SK-N-SH treated with all-trans-retinoic acid at 6 μM for 48 hours (cell line): ENCODE measurements at regions not wholly inside any gene's neighbourhood (a gene's known extent, or its start where the extent isn't known, plus 50 kb on each side); places are given as distances from the start of the nearest gene placed in this dataset.

Experiments
- ATAC-seq: fragments of 200-7000 bp; cut with Tn5 transposase; 3 replicates; pipeline ENCODE4 v1.9.1; 2020; ENCODE audit warnings: mild to moderate bottlenecking, moderate library complexity
- ARNTL ChIP-seq: fragments of 450-650 bp; formaldehyde crosslinking; IDR thresholded peaks from 2 replicates; pipeline ENCODE4 v1.5.0; 2020; ENCODE audit warnings: low read depth, mild to moderate bottlenecking, moderate library complexity, borderline replicate concordance
- BACH2 ChIP-seq: fragments of 250-450 bp; sonication (Bioruptor Pico); IDR thresholded peaks from 2 replicates; pipeline ENCODE4 v1.9.0; 2021; ENCODE audit warnings: mild to moderate bottlenecking, borderline replicate concordance
- CSDC2 ChIP-seq: fragments of 250-450 bp; sonication (Bioruptor Pico); IDR thresholded peaks from 2 replicates; pipeline ENCODE4 v1.5.0; 2020; ENCODE audit warnings: mild to moderate bottlenecking, moderate library complexity
- GLIS3 ChIP-seq: fragments of 250-450 bp; sonication (Bioruptor Pico); IDR thresholded peaks from 2 replicates; pipeline ENCODE4 v1.5.0; 2020; ENCODE audit warnings: mild to moderate bottlenecking, moderate library complexity
- OSR1 ChIP-seq: fragments of 250-450 bp; sonication (Bioruptor Pico); IDR thresholded peaks from 2 replicates; pipeline ENCODE4 v1.8.0; 2022; ENCODE audit warnings: moderate library complexity, mild to moderate bottlenecking, inconsistent platforms
- PPARA ChIP-seq: fragments of 250-450 bp; sonication (Bioruptor Pico); IDR thresholded peaks from 2 replicates; pipeline ENCODE4 v1.5.0; 2020; ENCODE audit warnings: mild to moderate bottlenecking, borderline replicate concordance
- RARB ChIP-seq: fragments of 250-450 bp; sonication (Bioruptor Pico); IDR thresholded peaks from 2 replicates; pipeline ENCODE4 v1.8.0; 2021; ENCODE audit warnings: mild to moderate bottlenecking, moderate library complexity
- SNAI2 ChIP-seq: fragments of 250-450 bp; sonication (Bioruptor Pico); IDR thresholded peaks from 2 replicates; pipeline ENCODE4 v1.5.0; 2020; ENCODE audit warnings: mild to moderate bottlenecking, moderate library complexity
- TCF4 ChIP-seq: fragments of 250-450 bp; sonication (Bioruptor Pico); IDR thresholded peaks from 2 replicates; pipeline ENCODE4 v1.8.0; 2021; ENCODE audit warnings: mild to moderate bottlenecking, moderate library complexity, borderline replicate concordance
- TOX ChIP-seq: fragments of 250-450 bp; sonication (Bioruptor Pico); IDR thresholded peaks from 2 replicates; pipeline ENCODE4 v1.8.0; 2021; ENCODE audit warnings: mild to moderate bottlenecking, moderate library complexity, borderline replicate concordance
- ZC3H10 ChIP-seq: fragments of 250-450 bp; sonication (Bioruptor Pico); IDR thresholded peaks from 2 replicates; pipeline ENCODE4 v1.5.1; 2021; ENCODE audit warnings: mild to moderate bottlenecking, moderate library complexity
- ZFP3 ChIP-seq: fragments of 250-450 bp; sonication (Bioruptor Pico); IDR thresholded peaks from 2 replicates; pipeline ENCODE4 v1.5.0; 2020; ENCODE audit warnings: mild to moderate bottlenecking, moderate library complexity
- ZFP30 ChIP-seq: fragments of 450-650 bp; formaldehyde crosslinking; IDR thresholded peaks from 2 replicates; pipeline ENCODE4 v1.5.0; 2022; ENCODE audit warnings: mild to moderate bottlenecking, moderate library complexity
- ZNF565 ChIP-seq: fragments of 450-650 bp; formaldehyde crosslinking; conservative IDR thresholded peaks from 2 replicates; pipeline ENCODE4 v1.5.0; 2020; ENCODE audit warnings: low read depth, mild to moderate bottlenecking, moderate library complexity
- ZNF70 ChIP-seq: fragments of 450-650 bp; formaldehyde crosslinking; IDR thresholded peaks from 2 replicates; pipeline ENCODE4 v1.5.0; 2020; ENCODE audit warnings: mild to moderate bottlenecking, moderate library complexity
- ZNF8 ChIP-seq: fragments of 450-650 bp; formaldehyde crosslinking; IDR thresholded peaks from 2 replicates; pipeline ENCODE4 v1.5.0; 2020; ENCODE audit warnings: mild to moderate bottlenecking, moderate library complexity
- TF ChIP-seq, protein P1 (sequence below): fragments of 250-450 bp; sonication (Bioruptor Pico); IDR thresholded peaks from 2 replicates; pipeline ENCODE4 v1.8.0; 2020; ENCODE audit warnings: mild to moderate bottlenecking, moderate library complexity, borderline replicate concordance
- TF ChIP-seq, protein P2 (sequence below): fragments of 250-450 bp; sonication (Bioruptor Pico); IDR thresholded peaks from 2 replicates; pipeline ENCODE4 v1.5.1; 2021; ENCODE audit warnings: mild to moderate bottlenecking, moderate library complexity
- TF ChIP-seq, protein P3 (sequence below): fragments of 250-450 bp; sonication (Bioruptor Pico); IDR thresholded peaks from 2 replicates; pipeline ENCODE4 v1.5.0; 2020; ENCODE audit warnings: mild to moderate bottlenecking, moderate library complexity
- TF ChIP-seq, protein P4 (sequence below): fragments of 250-450 bp; sonication (Bioruptor Pico); IDR thresholded peaks from 2 replicates; pipeline ENCODE4 v1.8.0; 2021; ENCODE audit warnings: low read depth, mild to moderate bottlenecking, moderate library complexity, borderline replicate concordance

DNA sequence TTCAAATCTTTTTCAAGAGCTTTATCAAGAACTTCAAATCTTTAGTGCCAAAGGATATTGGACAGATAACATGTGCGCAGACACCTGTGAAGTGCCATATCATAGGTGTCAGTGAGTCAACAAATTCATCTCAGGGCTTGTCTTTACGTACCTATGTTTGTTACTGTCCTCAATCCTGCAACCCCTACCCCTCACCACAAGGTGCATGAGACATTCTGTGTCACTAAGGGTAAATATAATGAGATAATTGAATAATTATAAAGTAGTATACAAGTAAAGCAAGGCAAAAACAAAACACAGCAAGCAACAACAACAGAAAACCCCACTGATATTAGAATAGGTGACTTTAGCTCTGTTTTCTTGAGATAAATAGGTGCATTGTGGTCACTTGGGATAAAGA is 1495.8 kb upstream of the TMEFF2 start:
- ATAC-seq: no peak
- TF ChIP-seq OSR1 (CRISPR knock-in tag) (no peak), SNAI2 (CRISPR knock-in tag) (no peak), TOX (no peak), GLIS3 (CRISPR knock-in tag) (no peak), ZFP30 (CRISPR knock-in tag) (no peak), ARNTL (CRISPR knock-in tag) (no peak), BACH2 (CRISPR knock-in tag) (no peak), RARB (CRISPR knock-in tag) (no peak), TCF4 (CRISPR knock-in tag) (no peak), CSDC2 (CRISPR knock-in tag) (no peak), ZNF8 (CRISPR knock-in tag) (no peak), ZNF70 (CRISPR knock-in tag) (no peak)
- TF ChIP-seq, protein P1, sequence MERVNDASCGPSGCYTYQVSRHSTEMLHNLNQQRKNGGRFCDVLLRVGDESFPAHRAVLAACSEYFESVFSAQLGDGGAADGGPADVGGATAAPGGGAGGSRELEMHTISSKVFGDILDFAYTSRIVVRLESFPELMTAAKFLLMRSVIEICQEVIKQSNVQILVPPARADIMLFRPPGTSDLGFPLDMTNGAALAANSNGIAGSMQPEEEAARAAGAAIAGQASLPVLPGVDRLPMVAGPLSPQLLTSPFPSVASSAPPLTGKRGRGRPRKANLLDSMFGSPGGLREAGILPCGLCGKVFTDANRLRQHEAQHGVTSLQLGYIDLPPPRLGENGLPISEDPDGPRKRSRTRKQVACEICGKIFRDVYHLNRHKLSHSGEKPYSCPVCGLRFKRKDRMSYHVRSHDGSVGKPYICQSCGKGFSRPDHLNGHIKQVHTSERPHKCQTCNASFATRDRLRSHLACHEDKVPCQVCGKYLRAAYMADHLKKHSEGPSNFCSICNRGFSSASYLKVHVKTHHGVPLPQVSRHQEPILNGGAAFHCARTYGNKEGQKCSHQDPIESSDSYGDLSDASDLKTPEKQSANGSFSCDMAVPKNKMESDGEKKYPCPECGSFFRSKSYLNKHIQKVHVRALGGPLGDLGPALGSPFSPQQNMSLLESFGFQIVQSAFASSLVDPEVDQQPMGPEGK (CRISPR knock-in tag): no peak
- TF ChIP-seq, protein P2, sequence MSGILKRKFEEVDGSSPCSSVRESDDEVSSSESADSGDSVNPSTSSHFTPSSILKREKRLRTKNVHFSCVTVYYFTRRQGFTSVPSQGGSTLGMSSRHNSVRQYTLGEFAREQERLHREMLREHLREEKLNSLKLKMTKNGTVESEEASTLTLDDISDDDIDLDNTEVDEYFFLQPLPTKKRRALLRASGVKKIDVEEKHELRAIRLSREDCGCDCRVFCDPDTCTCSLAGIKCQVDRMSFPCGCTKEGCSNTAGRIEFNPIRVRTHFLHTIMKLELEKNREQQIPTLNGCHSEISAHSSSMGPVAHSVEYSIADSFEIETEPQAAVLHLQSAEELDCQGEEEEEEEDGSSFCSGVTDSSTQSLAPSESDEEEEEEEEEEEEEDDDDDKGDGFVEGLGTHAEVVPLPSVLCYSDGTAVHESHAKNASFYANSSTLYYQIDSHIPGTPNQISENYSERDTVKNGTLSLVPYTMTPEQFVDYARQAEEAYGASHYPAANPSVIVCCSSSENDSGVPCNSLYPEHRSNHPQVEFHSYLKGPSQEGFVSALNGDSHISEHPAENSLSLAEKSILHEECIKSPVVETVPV (CRISPR knock-in tag): no peak
- TF ChIP-seq, all 23 proteins: peak for 0

DNA sequence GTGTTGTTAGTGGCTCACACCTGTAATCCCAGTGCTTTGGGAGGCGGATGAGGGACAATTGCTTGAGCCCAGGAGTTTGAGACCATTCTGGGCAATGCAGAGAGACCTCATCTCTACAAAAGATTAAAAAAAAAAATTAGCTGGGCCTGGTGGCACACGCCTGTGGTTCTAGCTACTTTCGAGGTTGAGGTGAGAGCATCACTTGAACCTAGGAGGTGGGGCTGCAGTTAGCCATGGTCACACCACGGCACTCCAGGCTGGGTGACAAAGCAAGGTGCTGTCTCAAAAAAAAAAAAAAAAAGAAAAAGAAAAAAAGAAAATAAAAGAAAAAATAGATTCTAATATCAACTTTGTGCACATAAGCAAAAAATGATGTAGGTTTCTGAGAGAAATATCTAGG is 1492.5 kb upstream of the TMEFF2 start:
- TF ChIP-seq ARNTL (CRISPR knock-in tag) (no peak), GLIS3 (CRISPR knock-in tag) (no peak), ZNF565 (CRISPR knock-in tag) (no peak), ZC3H10 (CRISPR knock-in tag) (no peak), ZFP3 (no peak), TCF4 (CRISPR knock-in tag) (no peak), ZNF70 (CRISPR knock-in tag) (no peak), TOX (no peak), PPARA (no peak), OSR1 (CRISPR knock-in tag) (no peak), CSDC2 (CRISPR knock-in tag) (no peak)
- TF ChIP-seq, protein P3, sequence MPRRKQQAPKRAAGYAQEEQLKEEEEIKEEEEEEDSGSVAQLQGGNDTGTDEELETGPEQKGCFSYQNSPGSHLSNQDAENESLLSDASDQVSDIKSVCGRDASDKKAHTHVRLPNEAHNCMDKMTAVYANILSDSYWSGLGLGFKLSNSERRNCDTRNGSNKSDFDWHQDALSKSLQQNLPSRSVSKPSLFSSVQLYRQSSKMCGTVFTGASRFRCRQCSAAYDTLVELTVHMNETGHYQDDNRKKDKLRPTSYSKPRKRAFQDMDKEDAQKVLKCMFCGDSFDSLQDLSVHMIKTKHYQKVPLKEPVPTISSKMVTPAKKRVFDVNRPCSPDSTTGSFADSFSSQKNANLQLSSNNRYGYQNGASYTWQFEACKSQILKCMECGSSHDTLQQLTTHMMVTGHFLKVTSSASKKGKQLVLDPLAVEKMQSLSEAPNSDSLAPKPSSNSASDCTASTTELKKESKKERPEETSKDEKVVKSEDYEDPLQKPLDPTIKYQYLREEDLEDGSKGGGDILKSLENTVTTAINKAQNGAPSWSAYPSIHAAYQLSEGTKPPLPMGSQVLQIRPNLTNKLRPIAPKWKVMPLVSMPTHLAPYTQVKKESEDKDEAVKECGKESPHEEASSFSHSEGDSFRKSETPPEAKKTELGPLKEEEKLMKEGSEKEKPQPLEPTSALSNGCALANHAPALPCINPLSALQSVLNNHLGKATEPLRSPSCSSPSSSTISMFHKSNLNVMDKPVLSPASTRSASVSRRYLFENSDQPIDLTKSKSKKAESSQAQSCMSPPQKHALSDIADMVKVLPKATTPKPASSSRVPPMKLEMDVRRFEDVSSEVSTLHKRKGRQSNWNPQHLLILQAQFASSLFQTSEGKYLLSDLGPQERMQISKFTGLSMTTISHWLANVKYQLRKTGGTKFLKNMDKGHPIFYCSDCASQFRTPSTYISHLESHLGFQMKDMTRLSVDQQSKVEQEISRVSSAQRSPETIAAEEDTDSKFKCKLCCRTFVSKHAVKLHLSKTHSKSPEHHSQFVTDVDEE (CRISPR knock-in tag): no peak
- TF ChIP-seq, protein P2 (CRISPR knock-in tag): no peak
- TF ChIP-seq, protein P1 (CRISPR knock-in tag): no peak
- TF ChIP-seq, protein P4, sequence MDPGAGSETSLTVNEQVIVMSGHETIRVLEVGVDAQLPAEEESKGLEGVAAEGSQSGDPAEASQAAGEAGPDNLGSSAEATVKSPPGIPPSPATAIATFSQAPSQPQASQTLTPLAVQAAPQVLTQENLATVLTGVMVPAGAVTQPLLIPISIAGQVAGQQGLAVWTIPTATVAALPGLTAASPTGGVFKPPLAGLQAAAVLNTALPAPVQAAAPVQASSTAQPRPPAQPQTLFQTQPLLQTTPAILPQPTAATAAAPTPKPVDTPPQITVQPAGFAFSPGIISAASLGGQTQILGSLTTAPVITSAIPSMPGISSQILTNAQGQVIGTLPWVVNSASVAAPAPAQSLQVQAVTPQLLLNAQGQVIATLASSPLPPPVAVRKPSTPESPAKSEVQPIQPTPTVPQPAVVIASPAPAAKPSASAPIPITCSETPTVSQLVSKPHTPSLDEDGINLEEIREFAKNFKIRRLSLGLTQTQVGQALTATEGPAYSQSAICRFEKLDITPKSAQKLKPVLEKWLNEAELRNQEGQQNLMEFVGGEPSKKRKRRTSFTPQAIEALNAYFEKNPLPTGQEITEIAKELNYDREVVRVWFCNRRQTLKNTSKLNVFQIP (CRISPR knock-in tag): no peak
- TF ChIP-seq, all 23 proteins: peak for 0
- ATAC-seq: no peak
